IPS-15b (cell line): ENCODE measurements at regions not wholly inside any gene's neighbourhood (a gene's known extent, or its start where the extent isn't known, plus 50 kb on each side); places are given as distances from the start of the nearest gene placed in this dataset.

Experiments
- H3K27me3 ChIP-seq: one replicate; pipeline ENCODE4 v1.6.1; 2013; ENCODE audit warnings: low read length; ENCODE audit not compliant: control insufficient read depth, insufficient read depth
- H3K36me3 ChIP-seq: one replicate; pipeline ENCODE4 v1.6.1; 2013; ENCODE audit warnings: low read length; ENCODE audit not compliant: control insufficient read depth, insufficient read depth
- H3K4me1 ChIP-seq: one replicate; pipeline ENCODE4 v1.6.1; 2013; ENCODE audit warnings: mild to moderate bottlenecking, low read length; ENCODE audit not compliant: control insufficient read depth, insufficient read depth
- H3K4me3 ChIP-seq: one replicate; pipeline ENCODE4 v1.5.1; 2013; ENCODE audit warnings: low read depth, low read length
- H3K9ac ChIP-seq: one replicate; pipeline ENCODE4 v1.6.1; 2013; ENCODE audit warnings: low read depth, mild to moderate bottlenecking, low read length
- H3K9me3 ChIP-seq: one replicate; pipeline ENCODE4 v1.6.1; 2013; ENCODE audit warnings: mild to moderate bottlenecking, low read length; ENCODE audit not compliant: control insufficient read depth, insufficient read depth

- Histone ChIP-seq H3K4me3 (no peak overlapping the region), H3K4me1 (no peaks in the 10 kb centered on the region), H3K36me3 (no peaks in the 10 kb centered on the region), H3K9ac (no peak overlapping the region), H3K9me3 (no peaks in the 10 kb centered on the region), H3K27me3 (no peaks in the 10 kb centered on the region)
These were observed 153.3 kb downstream of the METTL4 start for GRCh38 chr18:2417861-2418610.

- Histone ChIP-seq H3K4me3 (no peak overlapping the region), H3K9ac (no peak overlapping the region), H3K9me3 (no peaks in the 10 kb centered on the region), H3K4me1 (no peaks in the 10 kb centered on the region), H3K27me3 (no peaks in the 10 kb centered on the region), H3K36me3 (no peaks in the 10 kb centered on the region)
These were observed 150.9 kb downstream of the METTL4 start for GRCh38 chr18:2420367-2420766.

GRCh38 chr18:2423761-2424160 lies 147.5 kb downstream of the METTL4 start:
- H3K27me3 ChIP-seq, result no peaks in the 10 kb centered on the region
- no peak overlapping the region for H3K4me3 ChIP-seq
- no peaks in the 10 kb centered on the region for H3K36me3 ChIP-seq
- no peaks in the 10 kb centered on the region for H3K4me1 ChIP-seq
- H3K9ac ChIP-seq, result no peak overlapping the region
- H3K9me3 ChIP-seq, result no peaks in the 10 kb centered on the region

DNA sequence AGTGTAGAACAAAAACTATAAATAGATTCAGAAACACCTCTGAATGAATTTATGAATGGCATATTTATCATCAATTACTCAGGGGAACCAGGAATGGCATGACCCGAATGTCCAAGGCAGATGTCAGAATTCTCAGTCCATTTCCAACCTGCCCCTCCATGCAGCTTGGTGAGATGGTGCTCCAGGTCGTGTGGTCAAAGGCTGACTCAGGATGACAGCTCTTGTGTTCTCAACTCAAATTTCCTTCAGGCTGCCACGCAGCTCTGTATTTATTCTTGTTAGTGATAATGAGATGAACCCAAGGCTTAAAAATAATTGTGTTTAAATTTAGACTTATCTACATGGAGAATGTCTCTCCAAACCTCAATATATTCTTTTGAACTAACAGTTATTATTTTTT lies 146.9 kb downstream of the METTL4 start:
- Histone ChIP-seq H3K9me3 (no peaks in the 10 kb centered on the region), H3K36me3 (no peaks in the 10 kb centered on the region), H3K4me3 (no peak overlapping the region), H3K4me1 (no peaks in the 10 kb centered on the region), H3K27me3 (no peaks in the 10 kb centered on the region), H3K9ac (no peak overlapping the region)

DNA sequence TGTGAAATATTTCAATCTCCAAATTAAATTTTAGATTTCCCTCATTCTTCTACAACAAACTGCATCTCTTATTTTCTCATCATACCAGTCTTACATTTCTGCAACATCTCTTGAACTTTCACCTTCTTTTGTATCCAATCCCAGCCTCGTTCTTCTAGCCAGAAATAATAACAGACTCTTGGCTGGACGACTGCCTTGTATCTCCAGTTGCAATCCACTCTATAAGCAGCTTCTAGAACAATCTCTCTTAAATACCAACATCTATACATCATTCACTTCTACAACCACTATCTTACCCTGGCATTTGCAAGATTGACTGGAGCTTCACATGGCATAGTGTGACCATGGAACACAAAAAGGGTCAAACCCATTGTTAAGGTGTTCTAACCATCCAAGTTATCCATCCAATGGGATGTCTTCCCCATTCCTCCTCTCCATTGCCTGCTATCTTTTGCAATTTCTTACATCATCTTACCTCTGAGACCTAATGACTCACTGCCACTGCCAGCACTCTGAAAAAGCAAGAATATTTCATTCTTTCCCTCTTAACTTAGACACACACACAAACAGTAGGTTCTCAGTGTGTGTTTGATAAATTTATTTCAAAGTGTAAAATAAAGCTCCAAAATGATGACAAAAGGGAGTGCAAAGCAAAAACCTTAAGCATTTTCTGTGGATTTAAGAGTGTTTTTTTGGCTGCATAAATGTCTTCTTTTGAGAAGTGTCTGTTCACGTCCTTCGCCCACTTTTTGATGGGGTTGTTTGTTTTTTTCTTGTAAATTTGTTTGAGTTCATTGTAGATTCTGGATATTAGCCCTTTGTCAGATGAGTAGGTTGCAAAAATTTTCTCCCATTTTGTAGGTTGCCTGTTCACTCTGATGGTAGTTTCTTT lies 145.6 kb downstream of the METTL4 start:
- H3K27me3 ChIP-seq, result no peaks in the 10 kb centered on the region
- H3K9me3 ChIP-seq, result no peaks in the 10 kb centered on the region
- no peaks in the 10 kb centered on the region for H3K4me1 ChIP-seq
- H3K9ac ChIP-seq, result no peak overlapping the region
- no peak overlapping the region for H3K4me3 ChIP-seq
- H3K36me3 ChIP-seq, result no peaks in the 10 kb centered on the region

GRCh38 chr18:2430191-2430590 lies 141.1 kb downstream of the METTL4 start:
- no peak overlapping the region for H3K9ac ChIP-seq
- H3K4me3 ChIP-seq, result no peak overlapping the region
- H3K9me3 ChIP-seq, result no peaks in the 10 kb centered on the region
- H3K27me3 ChIP-seq, result no peaks in the 10 kb centered on the region
- no peaks in the 10 kb centered on the region for H3K36me3 ChIP-seq
- no peaks in the 10 kb centered on the region for H3K4me1 ChIP-seq

- H3K4me3 ChIP-seq, result no peak overlapping the region
- no peak overlapping the region for H3K9ac ChIP-seq
- no peaks in the 10 kb centered on the region for H3K9me3 ChIP-seq
- H3K27me3 ChIP-seq, result no peaks in the 10 kb centered on the region
- H3K36me3 ChIP-seq, result no peaks in the 10 kb centered on the region
- H3K4me1 ChIP-seq, result no peaks in the 10 kb centered on the region
These were observed 139.5 kb downstream of the METTL4 start for GRCh38 chr18:2431806-2432205.

GRCh38 chr18:2433366-2433765 lies 137.9 kb downstream of the METTL4 start:
- Histone ChIP-seq H3K4me3 (no peak overlapping the region), H3K9me3 (no peaks in the 10 kb centered on the region), H3K36me3 (no peaks in the 10 kb centered on the region), H3K27me3 (no peaks in the 10 kb centered on the region), H3K4me1 (no peaks in the 10 kb centered on the region), H3K9ac (no peak overlapping the region)

- H3K4me3 ChIP-seq, result no peak overlapping the region
- H3K36me3 ChIP-seq, result no peaks in the 10 kb centered on the region
- no peaks in the 10 kb centered on the region for H3K4me1 ChIP-seq
- no peaks in the 10 kb centered on the region for H3K9me3 ChIP-seq
- H3K9ac ChIP-seq, result no peak overlapping the region
- no peaks in the 10 kb centered on the region for H3K27me3 ChIP-seq
These were observed 129.8 kb downstream of the METTL4 start for GRCh38 chr18:2441544-2441943.

DNA sequence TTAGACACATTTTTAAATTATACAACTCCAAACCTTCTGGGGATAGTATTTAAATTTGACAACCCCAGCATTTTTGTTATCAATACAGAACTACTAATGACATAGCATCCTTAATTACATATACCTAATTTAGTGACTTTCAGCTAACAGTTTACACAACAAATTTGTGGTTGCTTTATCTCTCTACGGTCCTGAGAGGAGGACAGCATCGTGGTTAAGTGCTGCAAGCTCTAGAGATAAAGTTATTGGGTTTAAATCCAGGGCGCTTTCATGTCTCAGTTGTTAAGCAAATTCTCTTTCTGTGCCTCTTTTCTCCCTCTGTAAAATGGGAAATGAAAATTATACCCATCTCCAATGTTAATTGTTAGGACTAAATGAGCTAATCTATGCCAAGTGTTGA lies 129.3 kb downstream of the METTL4 start:
- no peaks in the 10 kb centered on the region for H3K36me3 ChIP-seq
- H3K9me3 ChIP-seq, result no peaks in the 10 kb centered on the region
- H3K4me3 ChIP-seq, result no peak overlapping the region
- H3K27me3 ChIP-seq, result no peaks in the 10 kb centered on the region
- no peaks in the 10 kb centered on the region for H3K4me1 ChIP-seq
- no peak overlapping the region for H3K9ac ChIP-seq

- H3K9me3 ChIP-seq, result no peaks in the 10 kb centered on the region
- H3K27me3 ChIP-seq, result no peaks in the 10 kb centered on the region
- H3K36me3 ChIP-seq, result no peaks in the 10 kb centered on the region
- H3K9ac ChIP-seq, result no peak overlapping the region
- no peak overlapping the region for H3K4me3 ChIP-seq
- H3K4me1 ChIP-seq, result no peaks in the 10 kb centered on the region
These were observed 128.5 kb downstream of the METTL4 start for GRCh38 chr18:2442726-2443275.
